HG03439 (cell line): ENCODE measurements at regions not wholly inside any gene's neighbourhood (a gene's known extent, or its start where the extent isn't known, plus 50 kb on each side); places are given as distances from the start of the nearest gene placed in this dataset.

ENCODE experiments used
- ATAC-seq: cut with Tn5 transposase; IDR thresholded peaks from one replicate; pipeline ENCODE4 v1.9.1; 2021; ENCODE audit warnings: mild to moderate bottlenecking, moderate library complexity; ENCODE audit not compliant: unreplicated experiment

DNA sequence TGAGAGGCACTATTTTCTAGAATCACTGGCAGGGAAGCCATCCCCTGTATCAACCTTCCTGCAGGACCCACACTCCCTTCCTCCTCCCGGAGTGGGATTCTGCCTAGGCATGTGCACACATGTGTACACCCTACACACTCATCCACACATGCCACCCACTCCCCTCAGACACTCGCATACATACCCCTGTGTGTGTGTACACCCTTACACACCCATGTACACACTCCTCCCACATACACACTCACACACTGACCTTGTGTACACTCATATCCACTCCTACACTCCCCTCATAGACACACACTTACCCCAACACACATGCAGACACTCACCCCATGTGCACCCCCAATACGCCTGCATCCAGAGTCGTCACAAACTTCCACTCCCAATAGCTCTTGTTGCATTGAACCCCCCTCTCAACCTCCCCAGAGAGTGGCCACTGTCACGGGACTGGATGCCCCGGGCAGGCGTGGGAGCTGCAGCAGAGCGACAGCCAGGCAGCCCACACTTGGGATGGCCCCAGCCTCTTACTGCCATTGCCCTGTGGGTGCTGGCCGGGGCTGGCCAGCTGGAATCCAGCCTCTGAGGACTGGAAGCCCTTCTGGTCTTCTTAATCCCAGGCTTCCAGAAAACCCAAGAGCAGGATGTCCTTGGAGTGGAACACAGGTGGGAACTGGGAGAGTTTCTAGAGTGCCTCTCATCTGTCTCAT, 251.0 kb downstream of the LOXHD1 start:
- ATAC-seq: no peak

- no peak for ATAC-seq
These were observed 250.5 kb downstream of the LOXHD1 start for GRCh38 chr18:46406539-46406932.

GRCh38 chr18:46407486-46408166, 249.4 kb downstream of the LOXHD1 start:
- no peak for ATAC-seq

GRCh38 chr18:46408334-46408987, 248.6 kb downstream of the LOXHD1 start:
- no peak for ATAC-seq

GRCh38 chr18:46411191-46411828, 245.7 kb downstream of the LOXHD1 start:
- ATAC-seq: no peak

DNA sequence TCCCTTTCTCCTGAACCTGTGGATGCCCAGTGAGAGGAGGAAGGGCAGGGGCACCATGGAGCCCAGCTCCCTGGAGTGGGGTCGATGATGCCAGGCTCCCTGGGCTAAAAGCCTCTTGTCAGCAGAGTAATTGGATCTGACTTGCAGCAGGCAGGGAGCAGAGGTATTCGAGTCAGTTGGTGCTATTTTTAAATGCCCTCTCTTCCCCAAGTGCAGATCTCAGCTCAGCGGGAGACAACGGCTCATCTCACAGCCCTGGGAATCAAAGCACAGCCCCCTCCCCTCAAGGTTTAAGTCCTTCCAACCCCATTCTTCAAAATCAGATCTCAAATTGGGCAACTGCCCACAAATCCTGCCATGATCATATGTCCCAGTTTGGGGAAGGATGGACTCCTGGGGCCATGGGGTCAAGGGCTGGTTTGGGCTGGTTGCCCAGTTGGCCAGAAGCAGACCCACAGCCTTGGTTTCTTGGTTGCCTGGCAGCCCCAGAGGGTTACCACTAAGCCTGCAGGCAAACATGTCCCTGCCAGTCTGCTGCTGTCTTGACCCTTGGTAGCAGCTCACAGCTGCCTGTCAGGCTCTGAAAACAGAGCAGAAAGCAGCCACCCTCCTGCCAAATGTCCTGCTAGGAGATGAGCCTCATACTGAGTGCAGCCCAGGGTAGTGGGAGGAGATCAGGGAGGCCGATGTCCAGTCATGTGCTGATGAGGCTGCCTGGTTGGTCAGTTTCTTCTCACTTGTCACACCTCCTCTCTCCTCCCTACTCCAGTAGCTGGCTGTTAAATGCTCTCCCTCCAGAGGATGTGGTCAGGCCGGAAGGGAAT, 244.9 kb downstream of the LOXHD1 start:
- ATAC-seq: no peak

DNA sequence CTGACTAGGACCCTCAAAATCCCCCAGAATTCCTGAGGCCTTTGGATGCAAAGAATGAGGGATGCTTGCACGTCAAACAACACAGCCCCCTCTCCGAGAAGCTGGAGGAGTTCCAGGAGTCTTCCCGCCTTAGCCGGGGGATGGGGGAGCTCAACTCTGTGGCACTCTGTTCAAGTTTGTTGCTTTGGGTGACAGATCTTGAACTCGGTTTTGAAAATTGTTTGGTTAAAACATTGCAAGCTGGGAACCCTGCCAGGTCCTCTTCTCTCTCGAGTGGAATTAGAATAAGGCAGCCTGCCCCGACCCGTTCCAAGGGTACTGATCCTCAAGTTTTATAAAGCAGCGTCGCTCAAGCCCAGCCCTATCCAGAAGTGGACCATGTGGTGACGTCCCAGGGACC, 244.1 kb downstream of the LOXHD1 start:
- no peak for ATAC-seq

GRCh38 chr18:46413684-46414083, 243.3 kb downstream of the LOXHD1 start:
- ATAC-seq: no peak

GRCh38 chr18:46414863-46415262, 242.2 kb downstream of the LOXHD1 start:
- no peak for ATAC-seq

GRCh38 chr18:46415532-46416252, 241.3 kb downstream of the LOXHD1 start:
- no peak for ATAC-seq

- ATAC-seq: peak; percentile 61
These were observed 240.0 kb downstream of the LOXHD1 start for GRCh38 chr18:46416706-46417638.

DNA sequence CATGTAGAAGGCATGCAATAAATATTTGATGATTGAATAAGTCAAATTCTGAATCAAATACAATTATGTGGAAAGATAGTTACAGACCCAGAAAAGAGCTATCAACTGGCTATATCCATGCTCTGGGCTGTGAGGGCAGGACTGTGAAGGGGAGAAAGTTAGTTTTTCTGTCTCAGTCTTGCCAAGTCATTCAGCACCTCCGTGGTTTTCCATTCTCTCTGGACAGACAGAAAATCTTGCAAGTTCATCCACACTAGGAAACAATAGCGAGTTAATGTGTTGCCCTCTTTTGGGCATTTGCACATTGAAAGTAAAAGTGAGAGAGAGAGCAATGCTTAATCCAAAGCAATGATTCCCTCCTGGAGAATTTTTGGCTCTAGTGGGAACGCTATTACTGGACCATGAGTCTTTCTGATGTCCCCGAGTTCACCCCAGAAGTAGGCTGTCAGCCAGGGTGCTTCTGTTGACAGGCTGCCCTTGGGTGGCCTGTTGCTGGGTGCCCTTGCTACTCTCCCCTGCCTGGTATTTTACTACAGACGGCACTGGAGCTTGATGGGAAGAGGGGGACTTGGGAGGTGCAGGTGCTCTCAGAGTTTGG, 238.3 kb downstream of the LOXHD1 start:
- no peak for ATAC-seq

DNA sequence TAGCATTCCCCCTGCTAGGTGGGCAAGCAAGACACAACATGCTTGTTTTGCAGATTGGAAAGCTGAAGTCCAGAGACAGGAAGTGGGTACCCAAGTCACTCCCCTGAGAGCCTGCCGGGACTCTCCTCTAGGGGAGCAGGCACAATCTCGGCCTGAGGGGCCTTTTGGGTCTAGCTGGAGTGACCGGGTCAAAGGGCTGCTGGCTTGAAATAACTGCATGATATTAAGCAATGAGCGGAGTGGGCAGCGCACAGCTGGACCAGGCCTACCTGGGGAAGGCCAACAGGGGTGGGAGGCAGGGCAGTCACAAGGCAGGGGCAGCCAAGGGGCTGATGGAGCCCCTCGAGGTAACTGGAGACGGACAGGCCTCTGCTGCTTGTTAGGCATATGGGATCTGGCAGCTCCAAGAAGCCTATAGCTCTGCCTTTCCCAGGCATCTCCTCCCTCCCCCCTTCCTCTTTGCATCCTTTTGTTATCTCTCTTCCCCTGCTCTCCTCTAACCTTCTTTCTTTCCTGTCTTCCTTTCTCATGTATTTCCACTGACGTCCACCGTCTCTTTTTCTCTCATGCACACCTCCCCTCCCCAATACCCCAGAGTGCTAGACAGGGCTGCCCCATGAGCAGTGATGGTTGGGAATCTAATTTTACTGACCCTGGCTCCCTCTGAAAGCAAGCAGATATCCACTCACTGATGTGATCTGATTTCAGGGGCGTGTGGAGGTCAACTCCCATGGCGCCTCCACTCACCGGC, 237.5 kb downstream of the LOXHD1 start:
- ATAC-seq: no peak

GRCh38 chr18:46421973-46422551, 235.0 kb downstream of the LOXHD1 start:
- ATAC-seq: no peak

- ATAC-seq: no peak
These were observed 234.4 kb downstream of the LOXHD1 start for GRCh38 chr18:46422552-46423055.

DNA sequence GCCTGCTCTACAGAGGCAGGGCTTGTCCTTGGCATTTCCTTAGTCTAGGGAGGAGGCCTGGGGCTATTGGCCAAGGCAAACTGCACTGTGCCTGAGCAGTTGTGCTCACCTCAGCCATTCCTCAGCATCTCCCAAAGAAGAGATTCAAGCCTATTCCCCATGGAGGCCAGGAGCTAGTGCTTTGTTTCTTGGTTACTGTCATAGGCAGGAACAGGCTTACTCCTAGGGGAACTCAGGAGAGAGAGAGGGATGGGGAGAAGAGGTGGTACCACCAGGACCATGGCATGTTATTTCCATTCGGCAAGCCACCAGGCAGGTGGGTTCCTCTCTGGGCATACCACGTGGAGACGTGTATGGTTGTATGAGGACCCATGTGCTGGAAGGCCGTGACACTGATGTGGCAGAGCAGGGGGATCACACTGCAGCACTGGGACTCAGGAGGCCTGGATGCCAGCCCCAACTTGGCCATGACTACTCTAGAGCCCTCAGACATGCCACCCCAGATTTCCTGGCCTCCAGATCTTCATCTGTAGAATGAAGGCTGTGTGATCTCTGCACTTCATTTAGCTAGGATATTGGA, 233.7 kb downstream of the LOXHD1 start:
- no peak for ATAC-seq

- ATAC-seq: no peak
These were observed 232.1 kb downstream of the LOXHD1 start for GRCh38 chr18:46424898-46425297.
